ENCODE measurements at regions not wholly inside any gene's neighbourhood (a gene's known extent, or its start where the extent isn't known, plus 50 kb on each side); places are given as distances from the start of the nearest gene placed in this dataset.

DNA sequence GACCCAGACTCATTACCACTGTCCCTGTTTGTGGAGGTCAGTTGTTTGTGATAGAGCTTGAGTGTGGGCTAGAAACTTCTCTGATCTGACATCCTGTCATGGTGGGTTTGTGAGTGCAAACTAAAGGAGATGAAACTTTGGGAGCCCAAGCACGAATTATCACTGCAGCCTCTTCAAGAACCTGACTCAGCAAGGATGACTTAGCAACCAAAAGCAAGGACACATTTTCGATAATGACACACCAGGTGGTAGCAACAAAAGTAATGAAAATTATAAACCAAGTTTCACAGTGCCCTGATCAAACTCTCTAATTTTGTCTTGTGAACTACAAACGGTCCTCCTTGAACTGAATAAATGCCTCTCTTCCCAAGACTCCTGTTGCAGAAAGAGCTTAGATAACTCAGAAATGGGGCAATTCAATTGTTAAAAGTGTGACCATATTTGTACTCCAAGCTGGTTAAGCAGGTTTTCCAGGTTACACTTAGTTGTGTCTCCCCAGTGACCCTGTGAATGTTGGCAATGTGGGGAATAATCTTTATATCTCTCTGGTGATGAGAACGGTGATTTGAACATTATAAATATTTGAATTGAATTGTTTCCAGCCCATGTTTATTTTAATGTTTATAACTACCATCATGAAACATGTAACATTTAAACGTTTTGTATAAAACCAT lies 52.6 kb upstream of the ATP8A1 start:
- DNase-seq (ENCODE audit: low read depth, low spot score) = no peak
- Histone ChIP-seq H3K9me3 (ENCODE audit: control insufficient read depth in 1 of 2, insufficient read depth in 1 of 2, low read depth in 1 of 2, low read length in 2 of 2) (no peaks in the 10 kb centered on the region), H3K4me1 (ENCODE audit: control insufficient read depth in 1 of 2, insufficient read depth in 2 of 2, low read length in 2 of 2) (no peaks in the 10 kb centered on the region), H3K36me3 (ENCODE audit: control insufficient read depth in 1 of 2, insufficient read depth in 2 of 2, low read length in 2 of 2) (no peaks in the 10 kb centered on the region), H3K4me2 (ENCODE audit: low read length) (no peak overlapping the region), H3K9ac (ENCODE audit: low read length) (no peak overlapping the region), H3K27ac (ENCODE audit: low read depth, low read length) (no peak overlapping the region), H3K9me2 (ENCODE audit: insufficient read depth) (no peaks in the 10 kb centered on the region), H2AFZ (ENCODE audit: low read depth, low read length, poor library complexity, severe bottlenecking) (no peak overlapping the region), H3K27me3 (ENCODE audit: insufficient read depth, low read length) (0 out of 2 replicates have a peak, but pooled peaks cover 2% of the 10 kb centered on the region), H3K79me2 (ENCODE audit: insufficient read depth, low read length) (no peaks in the 10 kb centered on the region), H3K4me3 (replicated peaks in 1 of 2; ENCODE audit: low read depth in 1 of 2, low read length in 2 of 2) (no peak overlapping the region), H4K20me1 (ENCODE audit: insufficient read depth) (no peaks in the 10 kb centered on the region)
- TF ChIP-seq, protein P1, sequence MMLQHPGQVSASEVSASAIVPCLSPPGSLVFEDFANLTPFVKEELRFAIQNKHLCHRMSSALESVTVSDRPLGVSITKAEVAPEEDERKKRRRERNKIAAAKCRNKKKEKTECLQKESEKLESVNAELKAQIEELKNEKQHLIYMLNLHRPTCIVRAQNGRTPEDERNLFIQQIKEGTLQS (IDR thresholded peaks at IDR 0.05) = no peak
- no peak for TF ChIP-seq SP1 (IDR thresholded peaks at IDR 0.05; ENCODE audit: low read depth)
- no peak for TF ChIP-seq TCF7L2 (IDR thresholded peaks at IDR 0.05; ENCODE audit: borderline replicate concordance, extremely low read depth, insufficient read depth, insufficient read length)
- no peak for TF ChIP-seq ZNF274 (IDR thresholded peaks at IDR 0.05; ENCODE audit: low read depth, low read length)
- TF ChIP-seq, protein P2, sequence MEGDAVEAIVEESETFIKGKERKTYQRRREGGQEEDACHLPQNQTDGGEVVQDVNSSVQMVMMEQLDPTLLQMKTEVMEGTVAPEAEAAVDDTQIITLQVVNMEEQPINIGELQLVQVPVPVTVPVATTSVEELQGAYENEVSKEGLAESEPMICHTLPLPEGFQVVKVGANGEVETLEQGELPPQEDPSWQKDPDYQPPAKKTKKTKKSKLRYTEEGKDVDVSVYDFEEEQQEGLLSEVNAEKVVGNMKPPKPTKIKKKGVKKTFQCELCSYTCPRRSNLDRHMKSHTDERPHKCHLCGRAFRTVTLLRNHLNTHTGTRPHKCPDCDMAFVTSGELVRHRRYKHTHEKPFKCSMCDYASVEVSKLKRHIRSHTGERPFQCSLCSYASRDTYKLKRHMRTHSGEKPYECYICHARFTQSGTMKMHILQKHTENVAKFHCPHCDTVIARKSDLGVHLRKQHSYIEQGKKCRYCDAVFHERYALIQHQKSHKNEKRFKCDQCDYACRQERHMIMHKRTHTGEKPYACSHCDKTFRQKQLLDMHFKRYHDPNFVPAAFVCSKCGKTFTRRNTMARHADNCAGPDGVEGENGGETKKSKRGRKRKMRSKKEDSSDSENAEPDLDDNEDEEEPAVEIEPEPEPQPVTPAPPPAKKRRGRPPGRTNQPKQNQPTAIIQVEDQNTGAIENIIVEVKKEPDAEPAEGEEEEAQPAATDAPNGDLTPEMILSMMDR (IDR thresholded peaks at IDR 0.05 in 2 of 3, conservative IDR thresholded peaks at IDR 0.05 in 1 of 3; ENCODE audit: borderline replicate concordance in 1 of 3, insufficient read depth in 1 of 3, low read depth in 2 of 3, low read length in 2 of 3) = no peak
- no peak for TF ChIP-seq CBX3 (IDR thresholded peaks at IDR 0.05; ENCODE audit: low read depth)
- TF ChIP-seq POLR2AphosphoS5 (IDR thresholded peaks at IDR 0.05; ENCODE audit: low read depth, low read length) = no peak
- no peak for TF ChIP-seq FOSL1 (IDR thresholded peaks at IDR 0.05; ENCODE audit: low read depth)
- TF ChIP-seq EZH2phosphoT487 (IDR thresholded peaks at IDR 0.05; ENCODE audit: borderline replicate concordance) = no peak
- TF ChIP-seq SIN3A (IDR thresholded peaks at IDR 0.05; ENCODE audit: low read depth) = no peak
- TF ChIP-seq RAD21 (IDR thresholded peaks at IDR 0.05; ENCODE audit: low read depth) = no peak
- TF ChIP-seq SRF (IDR thresholded peaks at IDR 0.05; ENCODE audit: low read depth) = no peak
- TF ChIP-seq YY1 (IDR thresholded peaks at IDR 0.05; ENCODE audit: extremely low read depth, insufficient replicate concordance, low read depth, low read length) = no peak
- TF ChIP-seq CEBPB (IDR thresholded peaks at IDR 0.05; ENCODE audit: low read depth) = no peak
- TF ChIP-seq ZFX (IDR thresholded peaks at IDR 0.05) = no peak
- no peak for TF ChIP-seq ELF1 (IDR thresholded peaks at IDR 0.05; ENCODE audit: borderline replicate concordance, low read depth)
- no peak for TF ChIP-seq JUND (IDR thresholded peaks at IDR 0.05)
- TF ChIP-seq EZH2 (IDR thresholded peaks at IDR 0.05) = no peak
- CTCF ChIA-PET = no interaction called here
- POLR2A ChIA-PET = no interaction called here
- RAD21 ChIA-PET (ENCODE audit: low non-redundant PET in 1 of 2, low total read pairs in 2 of 2, uncharacterized antibody in 2 of 2, unreplicated experiment in 2 of 2) = no interaction called here
- intact Hi-C loops (cut with micrococcal nuclease) = no loop called here
- no TSS peak for BruUV-seq (replicated peaks)
- no peak for ATAC-seq
